IMR-90 (cell line): ENCODE measurements at regions not wholly inside any gene's neighbourhood (a gene's known extent, or its start where the extent isn't known, plus 50 kb on each side); places are given as distances from the start of the nearest gene placed in this dataset.

Experiments
- ATAC-seq: fragments of 200-7000 bp; cut with Tn5 transposase; 2 replicates; pipeline ENCODE4 v1.9.1; 2020; ENCODE audit warnings: low read depth, mild to moderate bottlenecking, moderate library complexity
- BruUV-seq: library from RNA; stranded (reverse); fragments of 400-500 nt; replicated peaks from 2 replicates; lab custom pipeline; 2021; lab: Mats Ljungman, UMichigan
- CTCF ChIA-PET: fragments of 300-600 bp; formaldehyde crosslinking; extraction: SDS; loops from one replicate; lab custom pipeline; 2021; ENCODE audit warnings: antibody characterized with exemption; lab: Yijun Ruan, JAX
- POLR2A ChIA-PET: fragments of 300-600 bp; sonication (Branson Sonifier 250); formaldehyde crosslinking; loops from one replicate; lab custom pipeline; 2022; ENCODE audit warnings: antibody characterized with exemption; ENCODE audit not compliant: unreplicated experiment; lab: Charles Lee
- DNase-seq: peaks from one replicate; pipeline ENCODE4 v3.0.0; 2013
- H2AFZ ChIP-seq: replicated peaks from 2 replicates; pipeline ENCODE3; 2013; ENCODE audit warnings: low read length, mild to moderate bottlenecking; ENCODE audit not compliant: poor library complexity
- H2AK5ac ChIP-seq: 2 replicates; pipeline ENCODE4 v1.6.1; 2013; ENCODE audit warnings: low read depth, low read length, inconsistent platforms
- H2AK9ac ChIP-seq: replicated peaks from 2 replicates; pipeline ENCODE3; 2013; ENCODE audit warnings: mild to moderate bottlenecking, low read depth, low read length, moderate library complexity; ENCODE audit not compliant: poor library complexity
- H2BK120ac ChIP-seq: 2 replicates; pipeline ENCODE4 v1.6.1; 2013; ENCODE audit warnings: low read depth, low read length, inconsistent platforms
- H2BK15ac ChIP-seq: 3 replicates; pipeline ENCODE4 v1.6.1; 2013; ENCODE audit warnings: low read depth, low read length, inconsistent platforms
- H2BK20ac ChIP-seq: 2 replicates; pipeline ENCODE4 v1.6.1; 2013; ENCODE audit warnings: low read depth, mild to moderate bottlenecking, inconsistent platforms, low read length, moderate library complexity
- H2BK5ac ChIP-seq: 2 replicates; pipeline ENCODE4 v1.6.1; 2013; ENCODE audit warnings: mild to moderate bottlenecking, low read depth, low read length, inconsistent platforms; ENCODE audit not compliant: poor library complexity, severe bottlenecking
- H3K14ac ChIP-seq: replicated peaks from 2 replicates; pipeline ENCODE4 v1.6.1; 2013; ENCODE audit warnings: low read depth, low read length, inconsistent platforms
- H3K18ac ChIP-seq: 2 replicates; pipeline ENCODE4 v1.6.1; 2013; ENCODE audit warnings: low read depth, low read length, control low read depth
- H3K23ac ChIP-seq: 2 replicates; pipeline ENCODE4 v1.6.1; 2013; ENCODE audit warnings: low read depth, low read length, inconsistent platforms
- H3K27ac ChIP-seq: 2 replicates; pipeline ENCODE4 v1.5.1; 2013; ENCODE audit warnings: mild to moderate bottlenecking, control low read depth, low read length; ENCODE audit not compliant: insufficient read depth
- H3K27me3 ChIP-seq: 2 replicates; pipeline ENCODE4 v1.6.1; 2013; ENCODE audit warnings: low read length; ENCODE audit not compliant: control insufficient read depth, insufficient read depth
- H3K36me3 ChIP-seq: 2 replicates; pipeline ENCODE4 v1.6.1; 2013; ENCODE audit warnings: low read length, mixed read lengths; ENCODE audit not compliant: control insufficient read depth, insufficient read depth
- H3K4ac ChIP-seq: 2 replicates; pipeline ENCODE4 v1.6.1; 2013; ENCODE audit warnings: low read depth, low read length, inconsistent platforms
- H3K4me1 ChIP-seq: 2 replicates; pipeline ENCODE4 v1.6.1; 2013; ENCODE audit warnings: low read length, mixed read lengths; ENCODE audit not compliant: control insufficient read depth, insufficient read depth
- H3K4me2 ChIP-seq: 2 replicates; pipeline ENCODE4 v1.6.1; 2013; ENCODE audit warnings: low read depth, mild to moderate bottlenecking, control low read depth, low read length, moderate library complexity
- H3K4me3 ChIP-seq: 2 replicates; pipeline ENCODE4 v1.5.1; 2013; ENCODE audit warnings: low read depth, mild to moderate bottlenecking, control low read depth, low read length, moderate library complexity; ENCODE audit not compliant: insufficient read depth
- H3K56ac ChIP-seq: 2 replicates; pipeline ENCODE4 v1.6.1; 2013; ENCODE audit warnings: low read length, inconsistent platforms; ENCODE audit not compliant: insufficient read depth; ENCODE audit errors: extremely low read depth
- H3K79me1 ChIP-seq, 2 experiments: 2 replicates each; pipeline ENCODE4 v1.6.1; 2013; ENCODE audit warnings: low read length in 2 of 2, inconsistent platforms in 1 of 2, low read depth in 1 of 2
- H3K9ac ChIP-seq: 2 replicates; pipeline ENCODE4 v1.6.1; 2013; ENCODE audit warnings: low read depth, low read length, control low read depth
- H3K9me1 ChIP-seq: 2 replicates; pipeline ENCODE4 v1.6.1; 2013; ENCODE audit warnings: low read length, inconsistent platforms; ENCODE audit not compliant: insufficient read depth
- H3K9me3 ChIP-seq: 2 replicates; pipeline ENCODE4 v1.6.1; 2013; ENCODE audit warnings: low read length; ENCODE audit not compliant: control insufficient read depth, insufficient read depth
- H4K20me1 ChIP-seq: 2 replicates; pipeline ENCODE4 v1.6.1; 2013; ENCODE audit warnings: low read length, inconsistent platforms; ENCODE audit not compliant: insufficient read depth
- H4K5ac ChIP-seq: 2 replicates; pipeline ENCODE4 v1.6.1; 2013; ENCODE audit warnings: mild to moderate bottlenecking, low read depth, low read length, control low read depth
- H4K8ac ChIP-seq, 2 experiments: 2 replicates each; pipeline ENCODE4 v1.6.1; 2013; ENCODE audit warnings: low read depth in 2 of 2, low read length in 2 of 2, control low read depth in 1 of 2, inconsistent platforms in 1 of 2
- H4K91ac ChIP-seq: 2 replicates; pipeline ENCODE4 v1.6.1; 2013; ENCODE audit warnings: low read depth, low read length, inconsistent platforms; ENCODE audit not compliant: insufficient read depth
- CEBPB ChIP-seq: IDR thresholded peaks from 2 replicates; pipeline ENCODE4 v1.6.1; 2012; ENCODE audit warnings: low read depth, low read length, improper control_type of control experiment
- MAFK ChIP-seq: IDR thresholded peaks from 2 replicates; pipeline ENCODE4 v1.6.1; 2012; ENCODE audit warnings: low read depth, low read length, improper control_type of control experiment
- WGBS, 2 experiments: methylation state at CpG; one replicate each; pipeline versions ENCODE4 v1.1.5 to v1.1.7; 2013; ENCODE audit warnings: missing lambda C conversion rate in 2 of 2; ENCODE audit not compliant: insufficient read length in 1 of 2; ENCODE audit errors: extremely low coverage in 2 of 2; 5-methylcytosine and 5-hydroxymethylcytosine counted together
- dilution Hi-C: fragments of 300-500 bp; cut with HindIII; formaldehyde crosslinking; loops from one replicate; pipeline ENCODE4 v1.14.3; 2018; ENCODE audit warnings: low sequenced_read_pairs; ENCODE audit not compliant: unreplicated experiment
- in situ Hi-C: fragments of 300-500 bp; cut with MboI; formaldehyde crosslinking; loops from 3 replicates; pipeline ENCODE4 v1.14.3; 2019; ENCODE audit warnings: low sequenced_read_pairs, inconsistent platforms, mixed read lengths
- intact Hi-C: fragments of 100-400 bp; cut with micrococcal nuclease; formaldehyde crosslinking; loops from 2 replicates; pipeline ENCODE4 v1.10.0; 2022

- Histone ChIP-seq H2AK9ac (no peak overlapping the region), H3K9ac (no peak overlapping the region), H4K8ac (no peak overlapping the region), H3K4ac (no peak overlapping the region), H3K4me1 (no peaks in the 10 kb centered on the region), H3K56ac (no peak overlapping the region), H3K27ac (no peak overlapping the region), H4K5ac (no peak overlapping the region), H2AK5ac (no peak overlapping the region), H3K4me3 (no peak overlapping the region), H3K9me1 (no peaks in the 10 kb centered on the region), H2BK120ac (no peak overlapping the region), H2AFZ (no peak overlapping the region), H3K4me2 (no peak overlapping the region), H2BK20ac (no peak overlapping the region), H3K27me3 (no peaks in the 10 kb centered on the region), H3K23ac (no peak overlapping the region), H3K14ac (no peak overlapping the region), H4K91ac (no peak overlapping the region), H3K18ac (no peak overlapping the region), H3K79me1 (no peaks in the 10 kb centered on the region), H3K36me3 (no peaks in the 10 kb centered on the region), H3K9me3 (peaks cover 6% of the 10 kb centered on the region; the same call in 1 of the 2 replicates), H4K20me1 (no peaks in the 10 kb centered on the region), H2BK15ac (no peak overlapping the region), H2BK5ac (no peak overlapping the region)
- DNase-seq (no peak), ATAC-seq (no peak)
- ChIA-PET CTCF (no interaction called here), POLR2A (no interaction called here)
- peak; percentile 77 for TF ChIP-seq MAFK
- TF ChIP-seq CEBPB = no peak
- in situ Hi-C loops (no loop called here), dilution Hi-C loops (no loop called here), intact Hi-C loops (no loop called here)
- no CpG with 5 or more reads among the region's 3 CpGs for WGBS, 2 experiments
- no TSS peak for BruUV-seq
Observed at GRCh38 chr11:42093541-42093940, 634.1 kb upstream of the LRRC4C start.
